SKM-1 treated with dmso at 0.1 percent for 144 hours (cell line): ENCODE measurements at regions not wholly inside any gene's neighbourhood (a gene's known extent, or its start where the extent isn't known, plus 50 kb on each side); places are given as distances from the start of the nearest gene placed in this dataset.
A peak's percentile ranks its signal among the peaks of the same experiment; 100 is the strongest.
"Not testable (repeated sequence)": the region's sequence is repeated elsewhere in the genome, so short reads cannot be mapped to it uniquely, and the experiment has no call there.

Experiments
- DNase-seq: peaks from one replicate; lab custom pipeline; 2025; ENCODE audit not compliant: unreplicated experiment; lab: John Stamatoyannopoulos, UW

GRCh38 chr6:159642995-159643394 is 50.0 kb downstream of the SOD2 start:
- DNase-seq = no peak

GRCh38 chr6:159642481-159642880 is 50.6 kb downstream of the SOD2 start:
- DNase-seq = no peak

- DNase-seq = no peak
Measured at GRCh38 chr6:159640722-159641482, 52.1 kb downstream of the SOD2 start.

GRCh38 chr6:159640322-159640721 is 52.7 kb downstream of the SOD2 start:
- DNase-seq = no peak

GRCh38 chr6:159639721-159640120 is 53.3 kb downstream of the SOD2 start:
- DNase-seq = no peak

- DNase-seq = no peak
Measured at GRCh38 chr6:159633196-159633595, 59.8 kb downstream of the SOD2 start.

- DNase-seq = no peak
Measured at GRCh38 chr6:159631886-159632285, 61.2 kb downstream of the SOD2 start.

GRCh38 chr6:159627939-159628338 is 65.1 kb downstream of the SOD2 start:
- DNase-seq = no peak

GRCh38 chr6:159626506-159626905 is 66.5 kb downstream of the SOD2 start:
- DNase-seq = not testable (repeated sequence)

- no peak for DNase-seq
Measured at GRCh38 chr6:159623156-159623555, 69.9 kb downstream of the SOD2 start.

- no peak for DNase-seq
Measured at GRCh38 chr6:159620947-159621346, 72.1 kb downstream of the SOD2 start.

- no peak for DNase-seq
Measured at GRCh38 chr6:159617444-159617843, 75.6 kb downstream of the SOD2 start.

GRCh38 chr6:159616456-159616855 is 76.6 kb downstream of the SOD2 start:
- no peak for DNase-seq

- no peak for DNase-seq
Measured at GRCh38 chr6:159615918-159616317, 77.1 kb downstream of the SOD2 start.

- DNase-seq = no peak
Measured at GRCh38 chr6:159610881-159611280, 82.2 kb downstream of the SOD2 start.

GRCh38 chr6:159609652-159610178 is 83.3 kb downstream of the SOD2 start:
- no peak for DNase-seq

- peak; percentile 6 for DNase-seq
Measured at GRCh38 chr6:159608961-159609651, 83.9 kb downstream of the SOD2 start.

- no peak for DNase-seq
Measured at GRCh38 chr6:159606786-159607185, 86.3 kb downstream of the SOD2 start.

GRCh38 chr6:159604443-159604956 is 88.5 kb downstream of the SOD2 start:
- no peak for DNase-seq

GRCh38 chr6:159602431-159603041 is 90.5 kb downstream of the SOD2 start:
- no peak for DNase-seq

- no peak for DNase-seq
Measured at GRCh38 chr6:159601211-159601610, 91.8 kb downstream of the SOD2 start.

- no peak for DNase-seq
Measured at GRCh38 chr6:159595173-159595572, 97.9 kb downstream of the SOD2 start.
